ENCODE measurements at regions not wholly inside any gene's neighbourhood (a gene's known extent, or its start where the extent isn't known, plus 50 kb on each side); places are given as distances from the start of the nearest gene placed in this dataset.
A peak's percentile ranks its signal among the peaks of the same experiment; 100 is the strongest.

DNA sequence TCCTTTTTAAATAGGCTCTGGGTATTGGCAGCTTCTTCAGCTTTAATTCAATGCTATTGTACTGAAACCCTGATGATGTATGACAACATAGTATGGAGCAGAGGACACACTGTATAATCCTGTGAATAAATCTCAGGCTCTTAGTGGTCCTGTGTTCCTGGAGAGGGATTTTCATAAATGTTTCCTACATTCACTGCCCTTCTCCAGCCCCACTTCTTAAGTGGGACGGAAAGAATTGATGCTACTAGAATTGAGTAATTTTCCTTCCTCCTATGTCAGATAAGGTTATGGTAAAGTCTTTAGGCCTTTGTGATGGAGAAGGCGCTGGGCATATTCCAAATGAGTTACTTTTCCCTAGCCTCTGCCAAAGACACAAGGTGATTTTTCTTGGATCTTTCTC is 779.4 kb downstream of the TNS3 start:
- no peak for DNase-seq

DNA sequence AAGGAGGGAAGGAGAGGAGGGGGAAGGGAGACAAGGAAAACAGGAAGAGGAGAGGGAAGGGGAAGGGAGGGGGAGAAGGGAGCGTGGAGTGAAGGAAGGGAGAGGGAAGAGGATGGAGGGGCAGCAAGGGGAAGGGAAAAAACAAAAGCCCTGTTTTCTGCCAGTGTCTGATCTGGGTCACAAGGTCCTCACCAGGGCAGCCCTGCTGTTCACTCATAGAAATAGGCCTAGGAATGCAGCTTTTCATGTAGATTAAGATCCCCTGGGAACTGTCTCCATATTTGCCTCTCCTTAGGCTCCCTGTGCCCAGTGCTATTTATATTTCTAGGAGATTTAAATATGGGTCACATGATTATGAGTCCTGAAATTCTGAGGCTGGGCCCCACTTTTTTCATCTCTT is 790.7 kb downstream of the TNS3 start:
- no peak for DNase-seq

DNA sequence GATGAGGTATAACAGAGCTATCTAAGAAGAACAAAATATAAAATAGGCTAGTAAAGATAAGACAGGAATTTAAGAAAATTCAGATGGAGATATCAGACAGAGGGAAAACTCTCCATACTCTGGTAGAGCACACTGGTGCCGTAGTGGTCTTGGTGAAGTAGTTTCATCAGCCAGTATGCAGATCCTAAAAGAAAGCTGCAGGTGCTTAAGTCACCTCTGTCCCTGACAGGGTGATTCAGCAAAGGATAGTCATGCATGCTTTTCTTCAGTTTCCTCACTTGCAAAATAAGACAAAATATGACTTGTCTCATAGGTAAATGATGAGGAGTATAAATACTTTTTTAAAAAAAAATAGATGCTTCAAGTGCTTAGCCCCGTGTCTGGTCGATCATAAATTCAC is 794.9 kb downstream of the TNS3 start:
- DNase-seq = no peak

DNA sequence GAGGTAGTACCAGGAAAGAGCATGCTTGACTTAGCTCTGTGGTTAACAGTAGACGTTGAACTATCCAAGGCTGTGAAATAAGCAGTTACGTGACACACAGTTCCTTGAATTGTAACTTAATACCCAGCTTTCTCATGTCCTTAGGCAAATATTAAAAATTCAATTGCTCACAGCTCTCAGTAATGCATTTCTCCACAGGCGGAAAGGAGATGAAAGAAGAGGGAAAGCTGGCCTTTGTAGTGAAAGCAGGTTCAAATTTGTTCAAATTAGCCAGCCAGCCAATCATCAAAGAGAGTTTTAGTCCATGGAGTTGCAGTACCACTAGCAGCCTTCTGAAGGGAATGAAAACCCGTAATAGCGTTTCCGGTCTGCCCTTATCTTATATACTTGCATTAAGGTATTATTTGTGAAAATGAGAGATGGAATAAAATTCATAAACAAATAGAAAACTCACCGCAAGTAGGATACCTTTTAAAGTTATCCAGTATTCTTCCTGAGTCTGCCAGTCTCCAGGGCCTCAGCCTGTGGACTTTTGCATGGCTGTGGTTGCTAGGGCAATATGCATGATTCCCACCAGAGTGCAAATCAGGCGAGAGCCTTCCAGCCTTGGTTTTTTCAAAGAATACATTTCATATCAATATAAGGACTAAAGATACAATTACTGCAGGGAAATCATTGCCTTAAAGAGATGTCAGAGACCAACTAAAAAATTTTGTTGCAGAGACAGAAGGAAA is 795.5 kb downstream of the TNS3 start:
- DNase-seq = no peak

DNA sequence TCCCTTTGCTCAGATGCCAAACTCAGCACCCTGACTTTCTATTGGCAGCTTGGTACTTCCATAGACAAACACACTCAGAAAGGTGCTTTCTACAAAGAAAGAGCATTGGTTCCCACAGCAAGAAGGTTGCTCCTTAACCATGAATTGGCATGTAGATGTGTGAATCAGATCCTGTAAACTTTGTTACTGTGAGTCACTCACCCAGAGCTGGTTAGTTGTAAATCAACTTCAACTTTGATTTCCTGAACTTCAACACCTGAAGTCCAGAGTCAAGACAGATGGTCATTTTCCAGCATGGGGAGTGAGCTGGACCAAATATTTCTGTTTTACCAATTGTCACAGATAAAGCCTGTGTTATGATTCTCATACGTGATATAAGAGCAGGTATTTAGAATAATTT is 797.2 kb downstream of the TNS3 start:
- no peak for DNase-seq

DNA sequence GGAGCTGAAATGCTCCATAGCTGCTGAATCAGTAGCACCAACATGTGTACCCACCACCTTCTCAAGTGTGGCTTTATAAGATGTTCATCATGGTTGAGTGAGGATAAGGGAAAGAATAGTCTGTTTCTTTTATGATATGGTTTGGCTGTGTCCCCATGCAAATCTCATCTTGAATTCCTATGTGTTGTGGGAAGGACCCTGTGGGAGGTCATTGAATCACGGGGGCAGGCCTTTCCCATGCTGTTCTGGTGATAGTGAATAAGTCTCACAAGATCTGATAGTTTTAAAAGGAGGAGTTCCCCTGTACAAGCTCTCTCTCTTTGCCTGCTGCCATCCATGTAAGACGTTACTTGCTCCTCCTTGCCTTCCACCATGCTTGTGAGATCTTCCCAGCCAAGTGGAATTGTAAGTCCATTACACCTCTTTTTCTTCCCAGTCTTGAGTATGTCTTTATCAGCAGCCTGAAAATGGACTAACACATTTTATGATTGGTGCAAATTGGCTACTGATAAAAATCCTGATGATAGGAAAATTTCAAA is 799.9 kb downstream of the TNS3 start:
- no peak for DNase-seq

DNA sequence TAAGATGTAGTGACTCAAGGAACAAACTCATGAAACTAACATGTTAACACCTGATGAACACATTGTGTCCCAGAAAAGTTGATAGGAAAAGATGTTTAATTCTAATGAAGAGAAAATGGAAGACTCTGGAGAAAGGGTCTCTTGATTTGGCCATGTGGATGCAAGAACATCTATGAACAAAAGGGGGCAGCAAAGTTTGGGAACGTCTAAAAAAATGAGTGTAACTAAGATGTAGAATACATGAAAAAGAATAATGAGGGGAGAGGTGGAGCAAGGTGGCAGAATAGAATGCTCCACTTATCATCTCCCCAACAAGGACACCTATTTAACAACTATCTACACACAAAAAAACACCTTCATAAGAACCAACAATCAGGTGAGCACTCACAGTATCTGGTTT is 805.1 kb downstream of the TNS3 start:
- peak; percentile 17 for DNase-seq

DNA sequence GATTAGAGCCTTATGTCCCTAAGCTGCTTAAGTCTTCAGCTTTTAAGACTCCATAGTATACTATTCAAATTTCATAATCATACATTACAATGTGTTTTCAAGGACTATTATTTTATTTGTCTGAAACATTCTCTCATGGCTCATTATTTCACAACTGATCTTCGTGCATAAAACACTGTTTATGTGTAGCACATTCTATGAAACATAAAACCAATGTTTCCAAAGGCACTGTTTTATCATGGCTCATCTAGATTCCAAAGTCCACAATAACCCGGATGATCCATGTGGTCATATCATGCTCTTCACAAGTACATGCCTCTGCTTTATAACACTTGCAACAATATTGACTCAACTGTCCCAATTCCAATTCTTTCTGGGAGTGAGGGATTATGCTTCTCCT is 806.1 kb downstream of the TNS3 start:
- DNase-seq = no peak

DNA sequence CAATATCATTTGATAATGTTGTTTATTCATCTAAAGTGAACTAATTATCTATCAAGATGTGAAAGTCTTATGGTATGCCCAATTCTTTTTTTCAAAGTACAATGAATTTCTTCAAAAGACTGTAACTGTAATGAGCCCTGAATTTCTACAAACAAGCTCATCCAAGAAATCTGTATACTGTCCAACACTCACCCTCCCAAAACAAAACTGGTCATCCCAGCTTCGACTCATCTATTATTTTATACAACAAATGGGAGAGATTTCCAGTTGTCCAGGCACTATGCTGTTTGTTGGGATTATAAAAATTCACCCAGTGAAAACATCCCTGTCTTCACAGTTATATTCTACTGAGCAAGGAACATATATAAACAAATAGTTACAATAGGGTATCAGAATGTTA is 806.9 kb downstream of the TNS3 start:
- no peak for DNase-seq

DNA sequence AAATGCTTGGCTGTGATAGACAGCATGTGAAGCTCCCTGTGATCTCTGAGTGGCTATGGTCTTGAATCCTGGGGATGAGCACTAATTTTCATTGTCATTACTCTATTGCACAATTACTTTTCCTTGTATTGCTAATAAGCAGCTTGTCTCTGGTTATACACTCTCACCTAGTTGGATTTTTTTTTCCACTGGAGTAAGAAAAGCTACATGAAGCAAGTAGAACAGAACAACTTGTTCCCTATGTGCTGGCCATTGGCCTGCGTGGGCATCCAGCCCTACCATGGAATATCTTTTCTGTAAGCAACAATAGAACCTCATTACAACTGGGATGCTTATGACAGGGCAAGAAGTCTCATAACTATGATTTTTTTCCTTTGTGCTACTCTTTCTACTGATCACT is 807.4 kb downstream of the TNS3 start:
- DNase-seq = no peak

DNA sequence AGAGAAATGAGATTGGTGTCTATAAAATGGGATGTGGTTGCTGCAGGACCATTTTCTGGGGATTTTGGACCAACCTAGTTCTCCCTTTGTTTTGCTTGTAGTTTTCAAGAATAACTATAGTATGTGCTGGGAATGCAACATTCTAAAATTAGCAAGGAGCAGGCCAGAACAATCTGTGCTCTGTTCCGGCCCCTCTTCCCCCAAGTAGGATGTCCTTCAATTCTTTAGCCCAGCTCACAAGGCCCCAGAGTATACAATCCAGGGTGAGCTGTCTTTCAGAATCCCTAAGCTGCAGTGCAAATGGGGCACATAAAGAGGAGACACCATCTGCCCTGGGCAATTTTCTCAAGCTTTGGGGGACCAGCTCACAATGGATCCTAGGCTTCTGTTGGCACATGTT is 809.1 kb downstream of the TNS3 start:
- no peak for DNase-seq

DNA sequence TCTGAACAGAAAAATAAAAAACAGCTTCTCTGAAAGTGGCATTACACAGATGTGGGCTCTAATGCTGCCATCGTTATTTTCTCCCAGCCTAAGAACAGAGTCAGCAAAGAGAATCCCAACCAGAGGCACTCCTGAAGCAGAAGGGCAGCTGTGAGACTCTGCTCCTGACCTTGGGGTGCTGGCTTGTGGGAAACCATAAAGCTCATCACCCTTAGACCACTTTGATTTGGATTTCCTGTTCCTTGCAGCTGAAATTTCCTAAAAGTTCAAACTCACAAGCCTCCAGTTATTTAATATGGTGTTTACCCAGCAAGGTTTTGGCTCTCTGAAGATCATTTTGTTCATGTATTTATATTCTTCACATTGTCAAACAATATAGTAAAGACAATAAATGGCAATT is 814.8 kb downstream of the TNS3 start:
- DNase-seq = no peak

DNA sequence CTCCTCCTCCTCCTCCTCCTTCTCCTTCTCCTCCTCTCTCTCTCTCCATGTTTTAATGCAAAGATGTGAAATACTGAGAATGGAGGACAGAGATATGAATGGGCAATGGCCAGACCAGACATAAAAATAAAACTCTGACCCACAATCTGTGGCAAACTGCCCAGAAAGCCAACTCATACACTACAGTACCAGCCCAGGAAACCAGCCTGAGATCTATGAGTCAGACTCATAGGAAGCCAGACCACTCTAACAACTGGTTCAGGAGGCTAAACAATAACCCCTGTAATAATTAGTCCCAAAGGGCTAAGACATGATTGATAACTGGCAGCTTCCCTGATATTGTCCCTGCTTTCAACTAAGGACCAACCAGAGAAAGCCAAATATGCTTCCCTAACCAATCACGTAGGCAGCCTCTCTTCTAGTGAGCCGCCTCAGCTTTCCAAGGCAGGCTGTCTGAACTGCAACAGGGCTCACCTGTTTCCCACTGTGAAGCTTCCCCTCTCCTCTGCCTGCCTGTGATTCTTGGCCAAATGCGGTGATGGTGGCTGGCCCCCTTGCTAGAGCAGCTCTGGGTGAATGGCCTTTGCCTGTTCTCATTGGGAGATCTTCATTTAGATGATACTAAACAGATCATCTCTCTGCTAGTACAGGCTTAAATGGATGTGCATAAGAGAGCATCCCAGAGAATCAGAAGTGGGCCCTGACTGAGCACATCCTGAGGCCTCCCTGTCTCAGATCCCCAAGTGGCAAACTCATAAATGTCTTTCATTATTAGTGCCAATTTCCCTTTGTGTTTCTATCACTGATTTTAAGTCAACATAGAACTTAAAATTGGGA is 817.6 kb downstream of the TNS3 start:
- DNase-seq = peak; percentile 19

DNA sequence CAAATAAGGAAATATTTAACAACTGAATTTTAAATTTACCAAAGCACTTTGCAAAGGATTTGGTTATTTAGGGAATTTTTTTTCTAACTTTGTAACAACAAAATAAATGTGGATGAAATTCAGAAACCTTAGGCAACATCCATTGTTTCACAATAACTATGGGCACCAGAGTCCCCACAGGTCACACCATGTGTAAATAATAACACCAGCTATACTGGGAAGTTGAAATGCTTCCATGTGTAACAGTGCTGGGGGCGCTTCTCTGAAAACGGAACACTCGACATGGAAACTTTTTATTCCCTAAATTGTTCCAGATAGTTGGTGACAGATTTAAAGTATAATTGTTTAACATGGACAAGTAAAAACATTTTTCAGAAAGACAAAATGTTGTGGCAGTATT is 818.6 kb downstream of the TNS3 start:
- DNase-seq = no peak

DNA sequence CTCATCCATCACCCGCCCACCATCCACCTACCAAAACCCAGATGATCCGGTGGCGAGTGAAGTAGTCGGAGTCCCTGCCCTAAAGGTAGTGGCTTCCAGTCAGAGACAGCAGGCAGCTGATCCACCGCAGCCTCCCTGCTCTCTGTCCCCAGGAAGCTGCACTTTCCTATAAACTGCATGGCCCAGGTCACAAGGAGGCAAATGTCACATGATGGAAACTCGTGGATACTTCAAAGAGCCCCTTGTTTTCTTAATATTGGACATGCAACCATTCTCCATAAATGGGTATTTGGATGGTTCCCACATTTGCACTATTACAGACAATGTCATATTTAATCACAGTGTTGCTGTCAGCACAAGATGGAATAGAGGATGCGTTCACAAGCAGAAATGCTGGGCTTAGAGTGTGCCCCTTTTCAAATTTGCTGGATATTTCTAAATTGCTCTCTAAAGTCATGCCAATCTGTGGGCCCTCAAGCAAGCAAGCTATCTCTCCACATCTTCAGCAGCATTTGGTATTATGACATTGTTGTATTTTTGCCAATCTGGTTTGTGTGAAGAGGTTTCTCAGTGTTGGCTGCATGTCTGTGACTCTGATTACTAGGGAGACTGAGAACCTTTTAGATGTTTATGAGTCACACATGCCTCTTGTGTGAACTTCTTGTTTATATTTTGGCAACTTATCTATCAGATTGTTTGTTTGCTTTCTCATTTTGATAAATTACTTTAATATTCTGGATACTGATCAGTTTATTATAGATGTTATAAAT is 822.0 kb downstream of the TNS3 start:
- DNase-seq = no peak

DNA sequence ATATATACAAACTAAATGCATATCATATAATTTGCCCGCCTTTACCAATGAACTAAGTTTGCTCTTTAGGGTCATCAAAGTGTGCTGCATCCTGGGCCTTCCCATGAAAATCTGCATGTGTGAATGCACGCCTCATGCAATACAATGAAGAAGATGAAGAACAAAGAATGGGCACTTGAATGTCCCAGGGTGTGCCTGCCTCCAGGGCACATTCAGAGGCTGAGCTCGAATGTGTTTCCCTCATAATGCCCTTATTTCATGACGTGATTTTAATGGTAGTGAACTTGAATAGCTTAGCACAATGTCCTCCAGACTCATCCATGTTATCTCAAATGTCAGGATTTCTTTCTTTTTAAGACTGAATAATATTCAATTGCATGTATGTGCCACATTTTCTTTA is 824.9 kb downstream of the TNS3 start:
- DNase-seq = no peak

DNA sequence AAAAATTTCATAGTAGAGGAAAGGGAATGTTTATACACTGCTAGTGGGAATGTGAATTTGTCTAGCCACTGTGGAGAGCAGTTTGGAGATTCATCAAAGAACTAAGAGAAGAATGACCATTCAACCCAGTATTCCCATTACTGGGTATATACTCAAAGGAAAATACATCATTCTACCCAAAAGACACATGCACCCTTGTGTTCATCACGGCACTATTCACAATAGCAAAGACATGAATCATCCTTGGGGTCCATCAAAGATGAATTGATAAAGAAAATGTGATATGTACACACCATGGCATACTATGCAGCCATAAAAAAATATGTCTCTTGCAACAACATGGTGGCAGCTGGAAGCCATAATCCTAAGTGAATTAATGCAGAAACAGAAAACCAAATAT is 825.7 kb downstream of the TNS3 start:
- DNase-seq = no peak

DNA sequence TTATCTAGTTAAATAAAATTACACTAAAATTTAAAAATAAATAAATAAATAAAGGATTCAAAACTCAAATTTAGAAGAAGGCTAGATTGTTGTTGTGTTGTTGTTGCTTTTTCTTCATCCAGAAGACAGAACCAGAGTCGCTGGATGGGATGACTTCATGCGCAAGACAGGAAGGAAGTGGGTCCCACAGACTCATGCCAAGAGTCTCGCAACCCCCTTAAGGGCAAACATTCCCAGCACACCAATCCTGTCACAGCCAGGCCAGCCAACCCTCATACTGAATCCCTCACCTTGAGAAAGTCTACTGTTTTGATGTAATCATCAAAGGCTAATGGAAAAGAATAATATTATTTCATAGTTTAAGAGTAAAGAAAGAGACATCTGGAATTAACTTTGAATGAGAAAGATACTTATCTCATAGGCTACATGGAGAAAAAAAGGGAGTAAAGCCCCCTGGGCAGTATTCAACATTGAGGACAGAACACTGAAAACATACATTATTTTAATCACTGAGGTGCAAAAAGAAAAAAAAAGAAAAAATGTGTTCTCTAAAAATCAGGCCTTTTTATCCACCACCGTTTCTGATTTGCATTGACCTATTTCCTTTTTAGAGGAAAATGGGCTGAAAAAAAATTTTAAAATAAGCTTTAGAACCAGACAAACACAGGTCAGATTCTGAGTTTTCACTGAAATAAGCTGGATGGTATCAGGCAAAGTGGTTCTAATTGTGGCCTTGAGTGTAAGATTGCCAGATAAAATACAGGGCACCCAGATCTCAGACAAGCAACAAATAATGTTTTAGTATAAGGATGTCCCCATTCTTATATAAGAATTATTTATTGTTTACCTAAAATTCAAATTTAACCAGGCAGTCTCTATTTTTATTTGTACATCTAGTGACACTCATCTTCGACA is 826.5 kb downstream of the TNS3 start:
- no peak for DNase-seq

DNA sequence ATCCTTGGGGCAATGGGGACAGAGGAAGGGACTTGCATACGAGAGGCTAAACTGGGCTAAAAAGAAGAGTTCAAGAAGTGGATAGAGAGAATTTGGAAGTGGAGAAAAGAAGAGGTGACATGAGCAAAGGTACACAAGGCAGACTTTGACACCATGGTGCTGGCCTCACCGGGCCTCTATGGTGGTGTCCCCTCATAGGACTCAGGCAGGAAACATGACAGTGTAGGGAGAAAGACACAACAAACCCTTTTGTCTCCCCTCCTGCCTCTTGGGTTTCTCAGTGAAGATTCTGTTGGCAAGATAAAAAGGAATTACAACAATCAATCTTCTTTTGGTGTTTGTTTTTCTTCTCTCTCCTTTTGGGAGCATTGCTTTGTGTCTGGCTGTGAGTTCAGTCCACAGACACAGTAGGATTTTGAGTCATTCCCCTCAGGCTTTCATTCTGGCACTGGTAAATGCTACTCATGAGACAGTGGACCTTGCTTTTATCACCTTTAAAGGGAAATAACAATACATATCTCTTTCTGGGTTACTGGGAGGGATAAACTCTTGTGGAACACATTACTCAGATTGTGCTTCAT is 827.7 kb downstream of the TNS3 start:
- no peak for DNase-seq

DNA sequence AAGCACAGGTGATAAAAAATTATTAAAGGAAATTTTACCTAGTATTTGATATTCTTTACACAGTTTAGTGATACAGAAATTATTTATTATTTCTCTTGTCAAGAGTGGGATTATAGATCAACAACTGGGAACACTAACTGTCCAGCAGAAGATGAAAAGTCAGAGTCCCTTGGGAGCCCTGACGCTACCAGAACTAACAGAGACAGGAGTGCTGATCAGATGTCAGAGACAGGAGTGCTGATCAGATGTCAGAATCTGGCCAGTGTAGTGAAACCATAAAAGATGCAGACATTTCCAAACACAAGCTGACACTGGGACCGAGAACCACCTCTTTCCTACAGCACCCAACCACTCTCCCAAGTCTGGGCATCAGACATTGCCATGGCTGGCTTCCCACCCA is 828.2 kb downstream of the TNS3 start:
- DNase-seq = no peak

DNA sequence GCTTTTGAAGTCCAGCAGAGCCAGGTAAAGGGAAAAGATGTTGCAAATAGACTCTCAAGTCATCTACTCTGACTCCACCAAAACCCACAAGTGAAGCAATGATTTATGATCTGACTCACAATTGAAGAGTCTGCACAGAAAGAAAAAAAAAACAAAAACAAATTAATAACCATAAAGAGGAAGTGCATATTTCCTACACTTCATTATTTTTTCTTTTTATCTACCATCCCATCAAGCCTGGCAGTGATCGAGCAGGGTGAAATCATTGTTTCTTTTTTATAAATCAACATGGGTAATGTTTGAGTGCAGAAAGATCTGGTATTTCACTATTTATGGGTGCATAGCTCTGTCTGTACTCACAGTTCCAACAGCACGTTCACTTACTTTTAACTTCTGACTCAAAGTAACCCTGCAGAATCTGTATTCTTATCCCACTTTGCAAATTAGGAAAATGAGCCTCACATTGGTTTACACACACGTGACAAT is 829.0 kb downstream of the TNS3 start:
- no peak for DNase-seq

All from NCI-H1105 treated with DMSO at 0.1 percent for 48 hours (cell line).